IMR-90 (cell line): ENCODE measurements at regions not wholly inside any gene's neighbourhood (a gene's known extent, or its start where the extent isn't known, plus 50 kb on each side); places are given as distances from the start of the nearest gene placed in this dataset.

ENCODE experiments used
- CEBPB ChIP-seq: IDR thresholded peaks from 2 replicates; pipeline ENCODE4 v1.6.1; 2012; ENCODE audit warnings: low read depth, low read length, improper control_type of control experiment
- CHD1 ChIP-seq: IDR thresholded peaks from 2 replicates; pipeline ENCODE4 v1.6.1; 2012; ENCODE audit warnings: low read depth, low read length, improper control_type of control experiment
- CTCF ChIP-seq: conservative IDR thresholded peaks from 2 replicates; pipeline ENCODE4 v1.5.1; 2012; ENCODE audit warnings: mild to moderate bottlenecking, low read depth, low read length, improper control_type of control experiment
- MAZ ChIP-seq: IDR thresholded peaks from 2 replicates; pipeline ENCODE4 v1.6.1; 2012; ENCODE audit warnings: low read depth, mild to moderate bottlenecking, low read length, improper control_type of control experiment, moderate library complexity, borderline replicate concordance
- POLR2A ChIP-seq: IDR thresholded peaks from 2 replicates; pipeline ENCODE4 v1.6.1; 2012; ENCODE audit warnings: mild to moderate bottlenecking, low read depth, low read length
- RAD21 ChIP-seq: IDR thresholded peaks from 2 replicates; pipeline ENCODE4 v1.6.1; 2012; ENCODE audit warnings: low read length, improper control_type of control experiment
- RCOR1 ChIP-seq: IDR thresholded peaks from 2 replicates; pipeline ENCODE4 v1.6.1; 2012; ENCODE audit warnings: mild to moderate bottlenecking, low read length, improper control_type of control experiment; ENCODE audit not compliant: insufficient replicate concordance
- RFX5 ChIP-seq: IDR thresholded peaks from 2 replicates; pipeline ENCODE4 v1.8.0; 2012; ENCODE audit warnings: low read depth, mild to moderate bottlenecking, low read length, moderate library complexity
- SMC3 ChIP-seq: fragments of 150-350 bp; IDR thresholded peaks from 2 replicates; pipeline ENCODE4 v1.6.1; 2016; ENCODE audit warnings: low read depth, mild to moderate bottlenecking, antibody characterized with exemption, low read length, moderate library complexity
- USF2 ChIP-seq: fragments of 150-350 bp; IDR thresholded peaks from 2 replicates; pipeline ENCODE4 v1.6.1; 2017; ENCODE audit warnings: mild to moderate bottlenecking, antibody characterized with exemption, low read length, low read depth

- TF ChIP-seq SMC3, result no peak
- TF ChIP-seq CTCF, result no peak
- no peak for TF ChIP-seq CEBPB
- no peak for TF ChIP-seq USF2
- TF ChIP-seq MAZ, result no peak
- no peak for TF ChIP-seq POLR2A
- no peak for TF ChIP-seq RFX5
- no peak for TF ChIP-seq RAD21
- no peak for TF ChIP-seq CHD1
- TF ChIP-seq RCOR1, result no peak
Observed at GRCh38 chr5:34570143-34570542, 86.0 kb upstream of the RAI14 start.
